Epithelial cell of prostate (primary cell): ENCODE measurements at regions not wholly inside any gene's neighbourhood (a gene's known extent, or its start where the extent isn't known, plus 50 kb on each side); places are given as distances from the start of the nearest gene placed in this dataset.
"Not testable (repeated sequence)": the region's sequence is repeated elsewhere in the genome, so short reads cannot be mapped to it uniquely, and the experiment has no call there.

Source experiments
- DNase-seq: peaks from one replicate; pipeline ENCODE4 v3.0.0-alpha.2; 2011; ENCODE audit warnings: low read depth, low spot score
- H3K27ac ChIP-seq: fragments of 450-650 bp; 2 replicates; pipeline ENCODE4 v1.5.1; 2017; ENCODE audit warnings: mild to moderate bottlenecking

- no peak for DNase-seq
- no peak overlapping the region for H3K27ac ChIP-seq
Measured at GRCh38 chr14:105877645-105878044, 351.3 kb downstream of the TMEM121 start.

GRCh38 chr14:105878125-105878524 is 351.7 kb downstream of the TMEM121 start:
- DNase-seq, result no peak
- H3K27ac ChIP-seq, result no peak overlapping the region

GRCh38 chr14:105878554-105878953 is 352.2 kb downstream of the TMEM121 start:
- no peak overlapping the region for H3K27ac ChIP-seq
- DNase-seq, result no peak

GRCh38 chr14:105879503-105879866 is 353.1 kb downstream of the TMEM121 start:
- H3K27ac ChIP-seq, result no peak overlapping the region
- no peak for DNase-seq

GRCh38 chr14:105879867-105880561 is 353.6 kb downstream of the TMEM121 start:
- H3K27ac ChIP-seq, result no peak overlapping the region
- no peak for DNase-seq

- H3K27ac ChIP-seq, result no peak overlapping the region
- no peak for DNase-seq
Measured at GRCh38 chr14:105880616-105881015, 354.2 kb downstream of the TMEM121 start.

- no peak for DNase-seq
- H3K27ac ChIP-seq, result no peak overlapping the region
Measured at GRCh38 chr14:105881021-105881930, 354.9 kb downstream of the TMEM121 start.

- not testable (repeated sequence) for DNase-seq, H3K27ac ChIP-seq
Measured at GRCh38 chr14:105882011-105882410, 355.6 kb downstream of the TMEM121 start.

GRCh38 chr14:105882626-105883025 is 356.2 kb downstream of the TMEM121 start:
- no peak overlapping the region for H3K27ac ChIP-seq

GRCh38 chr14:105883066-105884005 is 357.0 kb downstream of the TMEM121 start:
- no peak overlapping the region for H3K27ac ChIP-seq
- no peak for DNase-seq

More at GRCh38 chr14:105882626-105883025, 356.2 kb downstream of the TMEM121 start:
- no peak for DNase-seq

GRCh38 chr14:105884192-105884807 is 357.9 kb downstream of the TMEM121 start:
- H3K27ac ChIP-seq, DNase-seq: not testable (repeated sequence)

GRCh38 chr14:105884808-105885281 is 358.5 kb downstream of the TMEM121 start:
- no peak for DNase-seq
- H3K27ac ChIP-seq, result no peak overlapping the region

- H3K27ac ChIP-seq, result no peak overlapping the region
- DNase-seq, result no peak
Measured at GRCh38 chr14:105885561-105886320, 359.4 kb downstream of the TMEM121 start.

- not testable (repeated sequence) for H3K27ac ChIP-seq, DNase-seq
Measured at GRCh38 chr14:105886791-105887191, 360.4 kb downstream of the TMEM121 start.

GRCh38 chr14:105887692-105888091 is 361.3 kb downstream of the TMEM121 start:
- H3K27ac ChIP-seq, result no peak overlapping the region
- DNase-seq, result no peak

- DNase-seq, result no peak
- no peak overlapping the region for H3K27ac ChIP-seq
Measured at GRCh38 chr14:105888151-105888550, 361.8 kb downstream of the TMEM121 start.

GRCh38 chr14:105888784-105889665 is 362.6 kb downstream of the TMEM121 start:
- DNase-seq, result no peak
- no peak overlapping the region for H3K27ac ChIP-seq
